CD8-positive, alpha-beta memory T cell (primary cell): ENCODE measurements at regions not wholly inside any gene's neighbourhood (a gene's known extent, or its start where the extent isn't known, plus 50 kb on each side); places are given as distances from the start of the nearest gene placed in this dataset.
A peak's percentile ranks its signal among the peaks of the same experiment; 100 is the strongest.

Source experiments
- CTCF ChIA-PET: fragments of 350-600 bp; sonication (Branson Sonifier 250); formaldehyde crosslinking; loops from one replicate; lab custom pipeline; 2021; ENCODE audit warnings: antibody characterized with exemption; lab: Charles Lee
- POLR2A ChIA-PET: fragments of 350-600 bp; sonication (Branson Sonifier 250); formaldehyde crosslinking; loops from one replicate; lab custom pipeline; 2021; ENCODE audit warnings: antibody characterized with exemption; lab: Charles Lee
- DNase-seq, 5 donors: peaks; one replicate each; pipeline versions ENCODE4 v3.0.0 to v3.0.0-alpha.2; 2020 to 2022; ENCODE audit warnings: mixed read lengths in 1 of 5
- H3K27ac ChIP-seq: one replicate; pipeline ENCODE4 v1.7.0; 2013; ENCODE audit warnings: low read depth, mild to moderate bottlenecking, low read length, moderate library complexity
- H3K27me3 ChIP-seq: 2 replicates; pipeline ENCODE4 v1.7.0; 2013; ENCODE audit warnings: low read length, mild to moderate bottlenecking; ENCODE audit not compliant: insufficient read depth, poor library complexity, severe bottlenecking
- H3K36me3 ChIP-seq: 2 replicates; pipeline ENCODE4 v1.7.0; 2013; ENCODE audit warnings: mild to moderate bottlenecking, low read length, moderate library complexity; ENCODE audit not compliant: insufficient read depth
- H3K4me1 ChIP-seq: 2 replicates; pipeline ENCODE4 v1.7.0; 2013; ENCODE audit warnings: mild to moderate bottlenecking, low read length, moderate library complexity; ENCODE audit not compliant: insufficient read depth
- H3K4me3 ChIP-seq: 2 replicates; pipeline ENCODE4 v1.7.0; 2013; ENCODE audit warnings: mild to moderate bottlenecking, low read length
- H3K9me3 ChIP-seq: 2 replicates; pipeline ENCODE4 v1.7.0; 2013; ENCODE audit warnings: mild to moderate bottlenecking, low read length
- H3K27ac Mint-ChIP-seq, 8 donors: one replicate each; pipeline ENCODE4 v1.8.0; 2020 to 2021; ENCODE audit warnings: mixed read lengths in 8 of 8, mild to moderate bottlenecking in 6 of 8, inconsistent platforms in 3 of 8, moderate library complexity in 3 of 8
- H3K27me3 Mint-ChIP-seq, 2 donors: one replicate each; pipeline ENCODE4 v1.8.0; 2020 to 2021; ENCODE audit warnings: mixed read lengths in 2 of 2, mild to moderate bottlenecking in 1 of 2, moderate library complexity in 1 of 2
- H3K36me3 Mint-ChIP-seq, 3 donors: one replicate each; pipeline ENCODE4 v1.8.0; 2020 to 2021; ENCODE audit warnings: mixed read lengths in 3 of 3, inconsistent platforms in 1 of 3, mild to moderate bottlenecking in 1 of 3
- H3K4me1 Mint-ChIP-seq, 3 donors: one replicate each; pipeline ENCODE4 v1.8.0; 2020 to 2021; ENCODE audit warnings: mixed read lengths in 3 of 3, inconsistent platforms in 1 of 3, mild to moderate bottlenecking in 1 of 3
- H3K4me3 Mint-ChIP-seq, 7 donors: one replicate each; pipeline ENCODE4 v1.8.0; 2020 to 2021; ENCODE audit warnings: mixed read lengths in 7 of 7, mild to moderate bottlenecking in 6 of 7, moderate library complexity in 4 of 7, inconsistent platforms in 2 of 7
- H3K9me3 Mint-ChIP-seq, 5 donors: one replicate each; pipeline ENCODE4 v1.8.0; 2020 to 2022; ENCODE audit warnings: mixed read lengths in 5 of 5, mild to moderate bottlenecking in 3 of 5, moderate library complexity in 2 of 5, inconsistent platforms in 1 of 5

DNA sequence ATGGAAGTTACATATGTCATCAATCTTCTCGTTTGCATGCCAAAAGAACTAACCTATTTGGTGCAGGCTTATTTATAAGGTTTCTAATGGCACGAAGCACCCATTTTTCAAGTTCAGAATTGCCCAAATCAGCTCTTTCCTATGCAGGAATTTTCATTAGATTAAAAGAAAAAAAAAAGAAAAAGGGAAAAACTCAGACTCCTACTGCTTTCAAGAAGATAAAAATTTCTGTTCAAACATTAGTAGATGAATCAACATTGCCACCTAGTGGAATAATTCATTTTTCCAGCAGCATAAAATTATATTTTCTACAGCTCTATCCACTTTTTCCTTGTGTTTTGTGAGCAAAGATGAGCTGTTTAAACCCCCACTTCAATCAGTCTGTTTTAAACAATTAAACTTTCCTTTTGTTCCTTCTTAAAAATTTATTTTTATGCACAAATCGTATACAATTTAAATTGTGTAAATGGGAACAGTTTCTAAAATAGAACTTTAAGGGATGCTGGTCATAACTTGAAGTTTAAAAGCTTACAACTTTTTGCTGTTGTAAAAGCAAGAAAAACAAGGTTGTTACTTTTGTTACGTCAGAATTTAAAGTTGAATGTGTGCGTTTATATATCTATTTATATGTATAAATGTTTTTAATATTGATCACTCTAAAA lies 309.9 kb downstream of the ARAP2 start:
- no peaks in the 10 kb centered on the region for H3K9me3 ChIP-seq
- no peaks in the 10 kb centered on the region for H3K27me3 ChIP-seq
- H3K4me3 ChIP-seq: no peak overlapping the region
- H3K4me1 ChIP-seq: no peaks in the 10 kb centered on the region
- H3K36me3 Mint-ChIP-seq: no peaks in the 10 kb centered on the region
- H3K4me3 Mint-ChIP-seq: no peak overlapping the region
- DNase-seq: no peak
- ChIA-PET POLR2A (no interaction called here), CTCF (interaction anchor here (1.0 kb wide), 1 partner anchor 17 kb away, joined by 3 read pairs; no protein-coding TSS in a partner anchor)
- H3K4me1 Mint-ChIP-seq: no peaks in the 10 kb centered on the region
- peaks cover 0 to 9% of the 10 kb centered on the region in 2 donors for H3K27me3 Mint-ChIP-seq
- no peaks in the 10 kb centered on the region for H3K36me3 ChIP-seq
- no peaks in the 10 kb centered on the region for H3K9me3 Mint-ChIP-seq
- H3K27ac Mint-ChIP-seq: peak overlapping the region in 1 of 8 donors; percentile 10
- H3K27ac ChIP-seq: no peak overlapping the region

GRCh38 chr4:35938936-35939335 lies 305.4 kb downstream of the ARAP2 start:
- H3K4me1 ChIP-seq: no peaks in the 10 kb centered on the region
- H3K4me3 ChIP-seq: no peak overlapping the region
- Mint-ChIP-seq H3K4me1 (no peaks in the 10 kb centered on the region), H3K27ac (no peak overlapping the region), H3K27me3 (peaks cover 0 to 1% of the 10 kb centered on the region in 2 donors), H3K9me3 (no peaks in the 10 kb centered on the region), H3K36me3 (no peaks in the 10 kb centered on the region), H3K4me3 (no peak overlapping the region)
- no peak overlapping the region for H3K27ac ChIP-seq
- H3K9me3 ChIP-seq: no peaks in the 10 kb centered on the region
- DNase-seq: no peak
- ChIA-PET CTCF (no interaction called here), POLR2A (no interaction called here)
- H3K27me3 ChIP-seq: no peaks in the 10 kb centered on the region
- no peaks in the 10 kb centered on the region for H3K36me3 ChIP-seq

DNA sequence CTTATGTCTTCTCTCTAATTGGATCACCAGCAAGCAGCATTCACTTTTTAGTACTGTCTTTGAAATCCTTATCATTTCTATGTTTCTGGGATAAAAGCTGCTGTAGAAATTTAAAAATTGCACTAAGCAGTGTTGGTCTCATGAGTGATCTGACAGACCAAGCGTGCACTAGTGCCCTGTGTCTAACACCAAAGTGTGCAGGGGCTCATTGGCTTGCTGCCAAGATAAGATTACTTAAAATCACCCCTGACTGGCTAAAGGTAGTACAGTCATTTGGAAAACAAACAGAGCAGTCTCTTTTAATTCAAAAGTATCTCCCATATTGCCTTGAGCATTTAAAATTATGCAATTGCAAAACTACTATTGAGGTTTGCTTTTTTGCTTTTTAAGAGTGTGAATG lies 304.6 kb downstream of the ARAP2 start:
- Histone ChIP-seq H3K27me3 (no peaks in the 10 kb centered on the region), H3K4me3 (no peak overlapping the region), H3K4me1 (no peaks in the 10 kb centered on the region), H3K36me3 (no peaks in the 10 kb centered on the region), H3K9me3 (no peaks in the 10 kb centered on the region), H3K27ac (no peak overlapping the region)
- no peak overlapping the region for H3K27ac Mint-ChIP-seq
- H3K27me3 Mint-ChIP-seq: peaks cover 0 to 1% of the 10 kb centered on the region in 2 donors
- DNase-seq: no peak
- ChIA-PET POLR2A (no interaction called here), CTCF (no interaction called here)
- H3K36me3 Mint-ChIP-seq: no peaks in the 10 kb centered on the region
- H3K9me3 Mint-ChIP-seq: no peaks in the 10 kb centered on the region
- no peaks in the 10 kb centered on the region for H3K4me1 Mint-ChIP-seq
- H3K4me3 Mint-ChIP-seq: no peak overlapping the region

- Mint-ChIP-seq H3K27ac (no peak overlapping the region), H3K36me3 (peaks cover 0 to 2% (median 0%) of the 10 kb centered on the region in 3 donors), H3K9me3 (no peaks in the 10 kb centered on the region), H3K4me1 (no peaks in the 10 kb centered on the region), H3K4me3 (no peak overlapping the region), H3K27me3 (no peaks in the 10 kb centered on the region)
- no peaks in the 10 kb centered on the region for H3K9me3 ChIP-seq
- H3K27me3 ChIP-seq: no peaks in the 10 kb centered on the region
- no peak overlapping the region for H3K27ac ChIP-seq
- no peaks in the 10 kb centered on the region for H3K4me1 ChIP-seq
- ChIA-PET CTCF (no interaction called here), POLR2A (no interaction called here)
- no peaks in the 10 kb centered on the region for H3K36me3 ChIP-seq
- DNase-seq: no peak
- H3K4me3 ChIP-seq: no peak overlapping the region
Observed at GRCh38 chr4:35942092-35942491, 302.2 kb downstream of the ARAP2 start.

GRCh38 chr4:35943606-35944005 lies 300.7 kb downstream of the ARAP2 start:
- H3K27me3 Mint-ChIP-seq: no peaks in the 10 kb centered on the region
- H3K36me3 Mint-ChIP-seq: peaks cover 0 to 2% (median 0%) of the 10 kb centered on the region in 3 donors
- no peaks in the 10 kb centered on the region for H3K4me1 Mint-ChIP-seq
- H3K4me3 Mint-ChIP-seq: no peak overlapping the region
- Histone ChIP-seq H3K27me3 (no peaks in the 10 kb centered on the region), H3K9me3 (no peaks in the 10 kb centered on the region), H3K36me3 (no peaks in the 10 kb centered on the region), H3K27ac (no peak overlapping the region), H3K4me3 (no peak overlapping the region), H3K4me1 (no peaks in the 10 kb centered on the region)
- H3K27ac Mint-ChIP-seq: no peak overlapping the region
- peaks cover 0 to 3% (median 0%) of the 10 kb centered on the region in 5 donors for H3K9me3 Mint-ChIP-seq
- CTCF ChIA-PET: no interaction called here
- POLR2A ChIA-PET: no interaction called here
- no peak for DNase-seq

DNA sequence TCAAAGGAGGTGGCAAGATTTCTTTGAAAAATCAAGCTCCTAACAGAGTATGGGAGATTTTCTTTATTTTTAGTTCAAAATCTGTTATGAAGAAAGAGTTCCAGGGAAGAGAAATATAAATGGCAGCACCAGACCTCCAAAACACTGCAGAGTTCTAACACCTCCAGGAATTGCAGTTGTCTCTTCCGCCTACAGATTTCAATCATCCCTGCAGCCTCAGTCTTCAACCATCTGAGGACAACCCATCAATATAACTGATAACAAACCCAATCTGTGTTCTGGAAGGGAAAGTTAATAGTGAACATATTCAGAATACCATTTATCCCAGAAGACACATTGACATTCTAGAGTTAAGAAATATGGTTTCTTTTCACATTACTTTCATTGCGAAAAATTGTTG lies 296.1 kb downstream of the ARAP2 start:
- Mint-ChIP-seq H3K4me1 (no peaks in the 10 kb centered on the region), H3K9me3 (peaks cover 14 to 24% (median 16%) of the 10 kb centered on the region in 5 donors), H3K36me3 (peaks cover 0 to 6% (median 2%) of the 10 kb centered on the region in 3 donors), H3K4me3 (no peak overlapping the region), H3K27ac (no peak overlapping the region), H3K27me3 (no peaks in the 10 kb centered on the region)
- Histone ChIP-seq H3K27ac (no peak overlapping the region), H3K4me3 (no peak overlapping the region), H3K36me3 (no peaks in the 10 kb centered on the region), H3K27me3 (no peaks in the 10 kb centered on the region), H3K4me1 (no peaks in the 10 kb centered on the region), H3K9me3 (no peaks in the 10 kb centered on the region)
- POLR2A ChIA-PET: no interaction called here
- CTCF ChIA-PET: no interaction called here
- DNase-seq: no peak

- H3K27me3 ChIP-seq: no peaks in the 10 kb centered on the region
- Mint-ChIP-seq H3K4me1 (no peaks in the 10 kb centered on the region), H3K4me3 (no peak overlapping the region), H3K36me3 (peaks cover 0 to 12% (median 4%) of the 10 kb centered on the region in 3 donors), H3K27me3 (no peaks in the 10 kb centered on the region), H3K27ac (no peak overlapping the region), H3K9me3 (peaks cover 28 to 45% (median 32%) of the 10 kb centered on the region in 5 donors)
- H3K4me1 ChIP-seq: no peaks in the 10 kb centered on the region
- no peaks in the 10 kb centered on the region for H3K9me3 ChIP-seq
- no peak overlapping the region for H3K27ac ChIP-seq
- no peak for DNase-seq
- ChIA-PET POLR2A (no interaction called here), CTCF (no interaction called here)
- H3K36me3 ChIP-seq: no peaks in the 10 kb centered on the region
- no peak overlapping the region for H3K4me3 ChIP-seq
Observed at GRCh38 chr4:35950442-35950841, 293.9 kb downstream of the ARAP2 start.

- Histone ChIP-seq H3K27ac (no peak overlapping the region), H3K27me3 (no peaks in the 10 kb centered on the region), H3K4me1 (no peaks in the 10 kb centered on the region), H3K9me3 (no peaks in the 10 kb centered on the region), H3K4me3 (no peak overlapping the region), H3K36me3 (no peaks in the 10 kb centered on the region)
- Mint-ChIP-seq H3K36me3 (peaks cover 0 to 24% (median 1%) of the 10 kb centered on the region in 3 donors), H3K4me3 (no peak overlapping the region), H3K27ac (no peak overlapping the region), H3K27me3 (no peaks in the 10 kb centered on the region), H3K4me1 (no peaks in the 10 kb centered on the region), H3K9me3 (peaks cover 39 to 62% (median 45%) of the 10 kb centered on the region in 5 donors)
- ChIA-PET CTCF (no interaction called here), POLR2A (no interaction called here)
- DNase-seq: no peak
Observed at GRCh38 chr4:35952751-35953150, 291.6 kb downstream of the ARAP2 start.
